Liver (tissue), 8 donors: ENCODE measurements at regions not wholly inside any gene's neighbourhood (a gene's known extent, or its start where the extent isn't known, plus 50 kb on each side); places are given as distances from the start of the nearest gene placed in this dataset.

ENCODE experiments used
- DNase-seq: peaks from one replicate; pipeline ENCODE4 v3.0.0-alpha.2; 2017; ENCODE audit warnings: low spot score
- H3K27ac ChIP-seq, 2 donors: one replicate each; pipeline ENCODE4 v1.7.0; 2013; ENCODE audit warnings: inconsistent platforms in 2 of 2, low read length in 2 of 2, control low read depth in 1 of 2, low read depth in 1 of 2, mild to moderate bottlenecking in 1 of 2
- H3K27me3 ChIP-seq, 4 donors: one replicate each; pipeline versions ENCODE4 v1.6.1 to v1.7.0; 2013; ENCODE audit warnings: low read length in 3 of 4, inconsistent platforms in 1 of 4, mild to moderate bottlenecking in 1 of 4, moderate library complexity in 1 of 4; ENCODE audit not compliant: control insufficient read depth in 4 of 4, insufficient read depth in 4 of 4
- H3K36me3 ChIP-seq, 4 donors: one replicate each; pipeline versions ENCODE4 v1.6.1 to v1.7.0; 2013; ENCODE audit warnings: low read length in 3 of 4, mild to moderate bottlenecking in 3 of 4, low read depth in 1 of 4, moderate library complexity in 1 of 4; ENCODE audit not compliant: control insufficient read depth in 4 of 4, insufficient read depth in 3 of 4
- H3K4me1 ChIP-seq, 4 donors: one replicate each; pipeline versions ENCODE4 v1.6.1 to v1.7.0; 2013; ENCODE audit warnings: low read length in 3 of 4, mild to moderate bottlenecking in 3 of 4, moderate library complexity in 1 of 4; ENCODE audit not compliant: control insufficient read depth in 4 of 4, insufficient read depth in 4 of 4
- H3K4me3 ChIP-seq, 3 donors: one replicate each; pipeline versions ENCODE4 v1.6.1 to v1.7.0; 2013; ENCODE audit warnings: low read length in 3 of 3, control low read depth in 1 of 3, low read depth in 1 of 3, mild to moderate bottlenecking in 1 of 3
- H3K9ac ChIP-seq, 2 donors: one replicate each; pipeline ENCODE4 v1.7.0; 2013; ENCODE audit warnings: low read length in 2 of 2, mild to moderate bottlenecking in 2 of 2, moderate library complexity in 2 of 2, control low read depth in 1 of 2, low read depth in 1 of 2
- H3K9me3 ChIP-seq, 4 donors: one replicate each; pipeline versions ENCODE4 v1.6.1 to v1.7.0; 2013; ENCODE audit warnings: low read length in 3 of 4; ENCODE audit not compliant: control insufficient read depth in 4 of 4
- CTCF ChIP-seq: fragments of 150-350 bp; IDR thresholded peaks from 2 replicates; pipeline ENCODE4 v1.5.1; 2017; ENCODE audit warnings: improper control_type of control experiment, low read depth, low read length; ENCODE audit not compliant: missing input control
- EGR1 ChIP-seq, 2 donors: IDR thresholded peaks; 2 replicates each; pipeline ENCODE4 v1.6.1; 2016 to 2018; ENCODE audit warnings: antibody characterized with exemption in 2 of 2, low read depth in 2 of 2
- FOXA1 ChIP-seq: IDR thresholded peaks from 2 replicates; pipeline ENCODE4 v1.6.1; 2016; ENCODE audit warnings: antibody characterized with exemption
- FOXA2 ChIP-seq: IDR thresholded peaks from 2 replicates; pipeline ENCODE4 v1.6.1; 2016; ENCODE audit warnings: antibody characterized with exemption
- GABPA ChIP-seq, 2 donors: IDR thresholded peaks in 1 of 2; conservative IDR thresholded peaks in 1 of 2; 2 replicates each; pipeline ENCODE4 v1.6.1; 2016; ENCODE audit warnings: antibody characterized with exemption in 2 of 2, mild to moderate bottlenecking in 1 of 2, moderate library complexity in 1 of 2
- HNF4A ChIP-seq, 2 donors: conservative IDR thresholded peaks; 2 replicates each; pipeline ENCODE4 v1.6.1; 2016; ENCODE audit warnings: antibody characterized with exemption in 2 of 2, mild to moderate bottlenecking in 2 of 2
- HNF4G ChIP-seq: IDR thresholded peaks from 2 replicates; pipeline ENCODE4 v1.6.1; 2016; ENCODE audit warnings: antibody characterized with exemption
- JUND ChIP-seq, 2 donors: IDR thresholded peaks; 2 replicates each; pipeline ENCODE4 v1.6.1; 2016; ENCODE audit warnings: antibody characterized with exemption in 2 of 2
- MAX ChIP-seq: IDR thresholded peaks from 2 replicates; pipeline ENCODE4 v1.6.1; 2016; ENCODE audit warnings: antibody characterized with exemption
- NR2F2 ChIP-seq: IDR thresholded peaks from 2 replicates; pipeline ENCODE4 v1.6.1; 2016; ENCODE audit warnings: antibody characterized with exemption
- RAD21 ChIP-seq, 2 donors: IDR thresholded peaks; 2 replicates each; pipeline ENCODE4 v1.6.1; 2016; ENCODE audit warnings: antibody characterized with exemption in 2 of 2, mild to moderate bottlenecking in 2 of 2
- REST ChIP-seq: IDR thresholded peaks from 2 replicates; pipeline ENCODE4 v1.6.1; 2016; ENCODE audit warnings: antibody characterized with exemption, mild to moderate bottlenecking
- RXRA ChIP-seq, 2 donors: IDR thresholded peaks; 2 replicates each; pipeline ENCODE4 v1.6.1; 2017 to 2018; ENCODE audit warnings: antibody characterized with exemption in 2 of 2, mild to moderate bottlenecking in 1 of 2
- SP1 ChIP-seq: IDR thresholded peaks from 2 replicates; pipeline ENCODE4 v1.6.1; 2018; ENCODE audit warnings: antibody characterized with exemption, mild to moderate bottlenecking
- TAF1 ChIP-seq: conservative IDR thresholded peaks from 2 replicates; pipeline ENCODE4 v1.6.1; 2016; ENCODE audit warnings: antibody characterized with exemption, mild to moderate bottlenecking
- YY1 ChIP-seq: IDR thresholded peaks from 2 replicates; pipeline ENCODE4 v1.6.1; 2016; ENCODE audit warnings: antibody characterized with exemption, mild to moderate bottlenecking
- ZBTB33 ChIP-seq: IDR thresholded peaks from 2 replicates; pipeline ENCODE4 v1.6.1; 2016; ENCODE audit warnings: antibody characterized with exemption
- WGBS: extraction: QIAGEN DNeasy Blood & Tissue Kit; methylation state at CpG from one replicate; pipeline ENCODE4 v1.1.7; 2013; 5-methylcytosine and 5-hydroxymethylcytosine counted together
- donor health status: healthy.
- donor health status: healthy.
- donor health status: healthy.
- donor health status: healthy.
- donor health status: healthy.

GRCh38 chr13:106821979-106822378 lies 254.0 kb upstream of the ARGLU1 start:
- no peak for DNase-seq
- H3K9ac ChIP-seq = no peak overlapping the region
- H3K4me1 ChIP-seq = no peaks in the 10 kb centered on the region
- no peak overlapping the region for H3K27ac ChIP-seq
- H3K27me3 ChIP-seq = peaks cover 0 to 4% (median 0%) of the 10 kb centered on the region in 4 donors
- no peak overlapping the region for H3K4me3 ChIP-seq
- H3K36me3 ChIP-seq = no peaks in the 10 kb centered on the region
- H3K9me3 ChIP-seq = no peaks in the 10 kb centered on the region
- TF ChIP-seq YY1 = no peak
- TF ChIP-seq JUND (IDR thresholded peaks at IDR 0.05) = no peak
- no peak for TF ChIP-seq RXRA (IDR thresholded peaks at IDR 0.05)
- TF ChIP-seq REST = no peak
- TF ChIP-seq HNF4A (conservative IDR thresholded peaks at IDR 0.05) = no peak
- no peak for TF ChIP-seq MAX
- no peak for TF ChIP-seq RAD21 (IDR thresholded peaks at IDR 0.05)
- TF ChIP-seq SP1 = no peak
- TF ChIP-seq ZBTB33 = no peak
- TF ChIP-seq FOXA1 = no peak
- TF ChIP-seq HNF4G = no peak
- no peak for TF ChIP-seq NR2F2
- 46% methylated on average over 8 of the region's 8 CpGs for WGBS

- no peak for DNase-seq
- no peak overlapping the region for H3K9ac ChIP-seq
- 85% methylated on average over 6 of the region's 6 CpGs for WGBS
- peaks cover 0 to 4% (median 0%) of the 10 kb centered on the region in 4 donors for H3K27me3 ChIP-seq
- H3K9me3 ChIP-seq = no peaks in the 10 kb centered on the region
- no peaks in the 10 kb centered on the region for H3K36me3 ChIP-seq
- no peak overlapping the region for H3K27ac ChIP-seq
- H3K4me3 ChIP-seq = no peak overlapping the region
- H3K4me1 ChIP-seq = no peaks in the 10 kb centered on the region
- TF ChIP-seq HNF4G (no peak), RXRA (IDR thresholded peaks at IDR 0.05) (no peak), JUND (IDR thresholded peaks at IDR 0.05) (no peak), EGR1 (IDR thresholded peaks at IDR 0.05; ENCODE audit: low read depth in 2 of 2) (no peak), HNF4A (conservative IDR thresholded peaks at IDR 0.05) (no peak), REST (no peak), TAF1 (no peak), RAD21 (IDR thresholded peaks at IDR 0.05) (no peak), MAX (no peak), GABPA (IDR thresholded peaks at IDR 0.05 in 1 of 2, conservative IDR thresholded peaks at IDR 0.05 in 1 of 2) (no peak), CTCF (no peak), SP1 (no peak), ZBTB33 (no peak), NR2F2 (no peak), FOXA1 (no peak), FOXA2 (no peak)
Measured at GRCh38 chr13:106819413-106820180, 251.7 kb upstream of the ARGLU1 start.
